ENCODE measurements at regions not wholly inside any gene's neighbourhood (a gene's known extent, or its start where the extent isn't known, plus 50 kb on each side); places are given as distances from the start of the nearest gene placed in this dataset.

GRCh38 chr5:152269533-152269932 is 135.5 kb downstream of the NMUR2 start:
- no peak for TF ChIP-seq POLR2A (IDR thresholded peaks at IDR 0.05)
- TF ChIP-seq, protein P1, sequence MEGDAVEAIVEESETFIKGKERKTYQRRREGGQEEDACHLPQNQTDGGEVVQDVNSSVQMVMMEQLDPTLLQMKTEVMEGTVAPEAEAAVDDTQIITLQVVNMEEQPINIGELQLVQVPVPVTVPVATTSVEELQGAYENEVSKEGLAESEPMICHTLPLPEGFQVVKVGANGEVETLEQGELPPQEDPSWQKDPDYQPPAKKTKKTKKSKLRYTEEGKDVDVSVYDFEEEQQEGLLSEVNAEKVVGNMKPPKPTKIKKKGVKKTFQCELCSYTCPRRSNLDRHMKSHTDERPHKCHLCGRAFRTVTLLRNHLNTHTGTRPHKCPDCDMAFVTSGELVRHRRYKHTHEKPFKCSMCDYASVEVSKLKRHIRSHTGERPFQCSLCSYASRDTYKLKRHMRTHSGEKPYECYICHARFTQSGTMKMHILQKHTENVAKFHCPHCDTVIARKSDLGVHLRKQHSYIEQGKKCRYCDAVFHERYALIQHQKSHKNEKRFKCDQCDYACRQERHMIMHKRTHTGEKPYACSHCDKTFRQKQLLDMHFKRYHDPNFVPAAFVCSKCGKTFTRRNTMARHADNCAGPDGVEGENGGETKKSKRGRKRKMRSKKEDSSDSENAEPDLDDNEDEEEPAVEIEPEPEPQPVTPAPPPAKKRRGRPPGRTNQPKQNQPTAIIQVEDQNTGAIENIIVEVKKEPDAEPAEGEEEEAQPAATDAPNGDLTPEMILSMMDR (IDR thresholded peaks at IDR 0.05) = no peak

Measured in esophagus squamous epithelium (tissue), 4 donors.